SH-SY5Y (cell line): ENCODE measurements at regions not wholly inside any gene's neighbourhood (a gene's known extent, or its start where the extent isn't known, plus 50 kb on each side); places are given as distances from the start of the nearest gene placed in this dataset.

Source experiments
- GATA2 ChIP-seq: IDR thresholded peaks from 2 replicates; pipeline ENCODE4 v1.6.1; 2011; ENCODE audit warnings: mild to moderate bottlenecking, low read depth, low read length
- GATA3 ChIP-seq: IDR thresholded peaks from 2 replicates; pipeline ENCODE4 v1.6.1; 2011; ENCODE audit warnings: low read depth, mild to moderate bottlenecking, low read length, moderate library complexity

- TF ChIP-seq GATA2 (peak; percentile 27; the same call in 1 of the 2 replicates), GATA3 (no peak)
Measured at GRCh38 chr14:96632363-96632758, 130.2 kb downstream of the PAPOLA start.
